ENCODE measurements at regions not wholly inside any gene's neighbourhood (a gene's known extent, or its start where the extent isn't known, plus 50 kb on each side); places are given as distances from the start of the nearest gene placed in this dataset.
A peak's percentile ranks its signal among the peaks of the same experiment; 100 is the strongest.

DNA sequence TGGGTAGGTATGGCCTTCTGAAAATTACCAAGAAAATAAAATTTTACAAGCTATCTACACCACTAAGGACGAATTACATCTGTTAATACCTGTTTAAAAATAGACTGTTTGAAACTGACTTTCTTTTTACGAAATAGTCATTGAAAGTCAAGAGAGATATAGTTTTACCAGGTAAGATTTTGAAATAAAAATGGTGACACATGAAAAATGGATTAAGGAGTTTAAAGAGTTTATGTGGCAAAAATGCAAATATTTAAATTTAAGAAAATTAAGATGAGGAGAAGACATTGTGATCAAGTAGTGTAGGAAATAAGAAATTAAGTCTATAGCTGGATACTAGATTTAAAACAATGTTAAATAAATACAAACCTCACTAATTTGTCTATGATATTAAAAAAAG lies 271.5 kb downstream of the TRIB2 start:
- H3K27ac ChIP-seq (replicated peaks in 1 of 4) = no peak overlapping the region
- no peak for DNase-seq (ENCODE audit: extremely low spot score)
- no peaks in the 10 kb centered on the region for H3K36me3 ChIP-seq
- no peaks in the 10 kb centered on the region for H3K27me3 ChIP-seq
- no peaks in the 10 kb centered on the region for H3K9me3 ChIP-seq
- WGBS = 89% methylated on average over 2 of the region's 2 CpGs
- intact Hi-C loops (cut with DNase I) = no loop called here
- no peaks in the 10 kb centered on the region for H3K4me1 ChIP-seq
- TF ChIP-seq, protein P1, sequence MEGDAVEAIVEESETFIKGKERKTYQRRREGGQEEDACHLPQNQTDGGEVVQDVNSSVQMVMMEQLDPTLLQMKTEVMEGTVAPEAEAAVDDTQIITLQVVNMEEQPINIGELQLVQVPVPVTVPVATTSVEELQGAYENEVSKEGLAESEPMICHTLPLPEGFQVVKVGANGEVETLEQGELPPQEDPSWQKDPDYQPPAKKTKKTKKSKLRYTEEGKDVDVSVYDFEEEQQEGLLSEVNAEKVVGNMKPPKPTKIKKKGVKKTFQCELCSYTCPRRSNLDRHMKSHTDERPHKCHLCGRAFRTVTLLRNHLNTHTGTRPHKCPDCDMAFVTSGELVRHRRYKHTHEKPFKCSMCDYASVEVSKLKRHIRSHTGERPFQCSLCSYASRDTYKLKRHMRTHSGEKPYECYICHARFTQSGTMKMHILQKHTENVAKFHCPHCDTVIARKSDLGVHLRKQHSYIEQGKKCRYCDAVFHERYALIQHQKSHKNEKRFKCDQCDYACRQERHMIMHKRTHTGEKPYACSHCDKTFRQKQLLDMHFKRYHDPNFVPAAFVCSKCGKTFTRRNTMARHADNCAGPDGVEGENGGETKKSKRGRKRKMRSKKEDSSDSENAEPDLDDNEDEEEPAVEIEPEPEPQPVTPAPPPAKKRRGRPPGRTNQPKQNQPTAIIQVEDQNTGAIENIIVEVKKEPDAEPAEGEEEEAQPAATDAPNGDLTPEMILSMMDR (IDR thresholded peaks at IDR 0.05) = no peak
- no peak for TF ChIP-seq POLR2A (IDR thresholded peaks at IDR 0.05; ENCODE audit: low read depth)
- no peak overlapping the region for H3K4me3 ChIP-seq

DNA sequence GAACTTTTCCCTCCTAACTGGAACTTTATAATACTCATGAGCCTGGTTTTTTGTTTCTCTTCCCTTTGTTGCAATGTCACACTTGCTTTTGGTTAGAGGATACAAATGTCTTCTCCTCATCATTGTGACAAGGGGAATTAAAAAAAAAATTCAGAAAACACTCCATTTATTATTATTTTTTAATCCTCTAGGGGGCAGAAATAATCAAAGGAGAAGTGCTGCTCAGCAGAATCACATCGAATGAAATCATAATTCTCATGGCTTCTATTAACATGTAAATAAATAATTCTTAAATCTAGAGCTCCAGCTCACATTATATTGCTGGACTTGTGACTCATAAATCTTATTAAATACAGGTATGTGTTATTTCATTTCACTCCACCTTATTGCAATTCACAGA lies 273.8 kb downstream of the TRIB2 start:
- WGBS = 41% methylated on average over 1 of the region's 1 CpG
- intact Hi-C loops (cut with DNase I) = no loop called here
- DNase-seq (ENCODE audit: extremely low spot score) = no peak
- Histone ChIP-seq H3K27me3 (no peaks in the 10 kb centered on the region), H3K36me3 (no peaks in the 10 kb centered on the region), H3K4me3 (no peak overlapping the region), H3K4me1 (no peaks in the 10 kb centered on the region), H3K9me3 (no peaks in the 10 kb centered on the region), H3K27ac (replicated peaks in 1 of 4) (no peak overlapping the region)
- TF ChIP-seq EP300 (IDR thresholded peaks at IDR 0.05) = no peak
- TF ChIP-seq, protein P1 (IDR thresholded peaks at IDR 0.05) = peak; percentile 16 to 18 (median 17)

DNA sequence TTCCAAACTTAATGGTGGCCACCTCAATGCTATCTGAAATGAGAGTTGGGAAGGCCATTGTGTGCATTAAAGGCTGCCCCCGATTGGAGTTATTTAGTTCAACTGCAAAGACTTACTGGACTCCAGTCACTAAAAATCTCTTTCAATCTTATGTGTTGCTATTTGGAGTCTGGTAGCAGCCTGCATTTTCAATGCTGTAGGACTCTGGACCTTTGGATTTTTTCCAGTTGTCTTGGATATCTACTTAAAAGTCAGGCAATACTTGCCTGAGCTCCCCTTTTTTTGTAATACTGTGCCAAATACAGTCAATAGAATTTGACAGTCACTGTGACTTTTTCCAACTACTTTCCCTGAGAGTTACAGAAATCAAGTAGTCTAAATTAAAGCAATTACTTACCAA lies 281.9 kb downstream of the TRIB2 start:
- no peak for DNase-seq (ENCODE audit: extremely low spot score)
- Histone ChIP-seq H3K9me3 (no peaks in the 10 kb centered on the region), H3K36me3 (no peaks in the 10 kb centered on the region), H3K4me3 (no peak overlapping the region), H3K4me1 (peaks cover 0 to 25% (median 20%) of the 10 kb centered on the region in 4 donors), H3K27ac (replicated peaks in 1 of 4) (no peak overlapping the region), H3K27me3 (no peaks in the 10 kb centered on the region)
- 90% methylated on average over 1 of the region's 1 CpG for WGBS
- TF ChIP-seq POLR2AphosphoS5 (IDR thresholded peaks at IDR 0.05) (no peak), POLR2A (IDR thresholded peaks at IDR 0.05; ENCODE audit: low read depth) (no peak), EP300 (IDR thresholded peaks at IDR 0.05) (no peak)
- TF ChIP-seq, protein P1 (IDR thresholded peaks at IDR 0.05) = no peak
- intact Hi-C loops (cut with DNase I) = no loop called here

DNA sequence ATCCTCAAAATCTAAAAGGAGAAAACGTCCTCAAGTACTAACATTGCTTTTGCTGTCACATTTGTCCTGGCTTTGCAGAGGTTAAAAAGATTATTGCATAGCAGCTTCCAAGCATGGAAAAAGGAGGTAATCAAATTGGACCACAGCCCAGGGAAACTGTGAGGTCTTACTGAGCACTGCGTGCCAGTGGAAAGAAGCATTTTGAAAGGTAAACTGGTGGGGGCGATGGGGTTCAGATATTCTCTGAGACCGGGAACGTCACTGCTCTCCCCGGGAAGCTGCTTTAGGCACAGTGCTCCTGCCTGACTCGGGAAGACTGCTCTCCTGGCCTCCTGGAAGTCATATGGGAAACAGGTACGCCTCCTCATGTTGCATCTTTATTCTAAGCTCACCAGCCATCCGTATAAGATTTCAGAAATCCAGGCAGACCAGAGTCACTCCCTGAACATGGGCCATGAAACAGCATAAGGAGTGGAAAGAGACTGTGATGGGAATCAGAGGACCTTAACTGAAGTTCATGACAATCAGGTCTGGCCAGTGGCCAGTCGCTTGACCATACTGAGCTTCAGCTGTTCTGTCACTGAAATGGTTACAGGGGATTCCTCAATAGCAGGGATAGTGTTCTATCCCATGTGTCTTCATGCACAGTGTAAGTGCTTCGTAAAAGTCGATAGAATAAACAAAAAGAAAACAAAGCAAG lies 284.1 kb downstream of the TRIB2 start:
- Histone ChIP-seq H3K4me1 (peaks cover 0 to 25% (median 20%) of the 10 kb centered on the region in 4 donors), H3K9me3 (no peaks in the 10 kb centered on the region), H3K27me3 (no peaks in the 10 kb centered on the region), H3K36me3 (no peaks in the 10 kb centered on the region), H3K27ac (replicated peaks in 1 of 4) (no peak overlapping the region), H3K4me3 (peak overlapping the region in 2 of 4 donors; percentile 7 to 8)
- TF ChIP-seq EP300 (IDR thresholded peaks at IDR 0.05) = no peak
- TF ChIP-seq, protein P1 (IDR thresholded peaks at IDR 0.05) = no peak
- no peak for TF ChIP-seq POLR2A (IDR thresholded peaks at IDR 0.05; ENCODE audit: low read depth)
- no peak for TF ChIP-seq POLR2AphosphoS5 (IDR thresholded peaks at IDR 0.05)
- intact Hi-C loops (cut with DNase I) = loop anchor here (10.0 kb wide), 2 partner anchors 66 to 1176 kb away; no protein-coding TSS in a partner anchor
- DNase-seq (ENCODE audit: extremely low spot score) = no peak
- 39% methylated on average over 12 of the region's 12 CpGs for WGBS

DNA sequence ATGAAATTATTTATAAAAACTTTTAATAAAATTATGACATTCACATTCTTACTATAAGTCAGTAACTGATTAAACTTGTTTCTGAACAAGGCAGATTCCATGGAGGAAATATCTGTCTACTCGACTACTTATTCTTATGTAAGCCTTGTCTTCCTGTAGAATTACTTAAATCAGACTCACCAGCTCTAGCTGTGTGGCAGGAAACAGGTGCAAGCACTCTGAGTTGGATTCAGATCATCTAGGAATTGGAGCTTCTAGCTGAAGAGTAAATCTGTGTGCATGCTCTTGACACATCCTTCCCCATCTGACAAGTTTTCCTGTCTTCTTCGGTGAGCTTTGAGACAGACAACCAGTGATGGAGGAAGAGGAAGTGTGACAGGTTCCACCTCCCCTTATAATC lies 284.7 kb downstream of the TRIB2 start:
- intact Hi-C loops (cut with DNase I) = loop anchor here (10.0 kb wide), 2 partner anchors 67 to 1177 kb away; no protein-coding TSS in a partner anchor
- Histone ChIP-seq H3K9me3 (no peaks in the 10 kb centered on the region), H3K36me3 (no peaks in the 10 kb centered on the region), H3K27me3 (no peaks in the 10 kb centered on the region), H3K4me3 (no peak overlapping the region), H3K27ac (replicated peaks in 1 of 4) (no peak overlapping the region), H3K4me1 (peaks cover 2 to 26% (median 21%) of the 10 kb centered on the region in 4 donors)
- 53% methylated on average over 2 of the region's 2 CpGs for WGBS
- TF ChIP-seq, protein P1 (IDR thresholded peaks at IDR 0.05) = no peak
- TF ChIP-seq EP300 (IDR thresholded peaks at IDR 0.05) (no peak), POLR2AphosphoS5 (IDR thresholded peaks at IDR 0.05) (no peak), POLR2A (IDR thresholded peaks at IDR 0.05; ENCODE audit: low read depth) (no peak)
- DNase-seq (ENCODE audit: extremely low spot score) = no peak
